H7 (cell line): ENCODE measurements at regions not wholly inside any gene's neighbourhood (a gene's known extent, or its start where the extent isn't known, plus 50 kb on each side); places are given as distances from the start of the nearest gene placed in this dataset.
A peak's percentile ranks its signal among the peaks of the same experiment; 100 is the strongest.

ENCODE experiments used
- DNase-seq: peaks from one replicate; pipeline ENCODE4 v3.0.0; 2012
- H3K27me3 ChIP-seq: 2 replicates; pipeline ENCODE4 v1.6.0; 2011; ENCODE audit warnings: mild to moderate bottlenecking, low read length; ENCODE audit not compliant: control insufficient read depth, insufficient read depth
- H3K36me3 ChIP-seq: replicated peaks from 2 replicates; pipeline ENCODE4 v1.5.1; 2011; ENCODE audit warnings: low read length; ENCODE audit not compliant: control insufficient read depth, insufficient read depth
- H3K4me3 ChIP-seq: 2 replicates; pipeline ENCODE4 v1.5.1; 2011; ENCODE audit warnings: low read depth, mild to moderate bottlenecking, control low read depth, low read length, moderate library complexity; ENCODE audit not compliant: insufficient read depth

GRCh38 chr4:37139987-37140386 is 104.6 kb upstream of the NWD2 start:
- no peaks in the 10 kb centered on the region for H3K36me3 ChIP-seq
- H3K4me3 ChIP-seq: no peak overlapping the region
- no peak for DNase-seq
- H3K27me3 ChIP-seq: no peaks in the 10 kb centered on the region

GRCh38 chr4:37146260-37146659 is 98.3 kb upstream of the NWD2 start:
- no peaks in the 10 kb centered on the region for H3K36me3 ChIP-seq
- no peak overlapping the region for H3K4me3 ChIP-seq
- DNase-seq: no peak
- no peaks in the 10 kb centered on the region for H3K27me3 ChIP-seq

GRCh38 chr4:37157476-37158167 is 86.9 kb upstream of the NWD2 start:
- no peak for DNase-seq
- H3K36me3 ChIP-seq: no peaks in the 10 kb centered on the region
- H3K4me3 ChIP-seq: no peak overlapping the region
- H3K27me3 ChIP-seq: no peaks in the 10 kb centered on the region

- no peak overlapping the region for H3K4me3 ChIP-seq
- H3K27me3 ChIP-seq: no peaks in the 10 kb centered on the region
- no peak for DNase-seq
- H3K36me3 ChIP-seq: no peaks in the 10 kb centered on the region
These were observed 83.9 kb upstream of the NWD2 start for GRCh38 chr4:37160653-37161052.

- no peak for DNase-seq
- Histone ChIP-seq H3K4me3 (no peak overlapping the region), H3K27me3 (no peaks in the 10 kb centered on the region), H3K36me3 (no peaks in the 10 kb centered on the region)
These were observed 78.7 kb upstream of the NWD2 start for GRCh38 chr4:37165844-37166243.

GRCh38 chr4:37169956-37170355 is 74.6 kb upstream of the NWD2 start:
- Histone ChIP-seq H3K27me3 (no peaks in the 10 kb centered on the region), H3K4me3 (no peak overlapping the region), H3K36me3 (no peaks in the 10 kb centered on the region)
- no peak for DNase-seq

GRCh38 chr4:37188100-37188499 is 56.4 kb upstream of the NWD2 start:
- Histone ChIP-seq H3K4me3 (no peak overlapping the region), H3K27me3 (no peaks in the 10 kb centered on the region), H3K36me3 (no peaks in the 10 kb centered on the region)
- peak; percentile 31 for DNase-seq
